Endothelial cell of umbilical vein (primary cell): ENCODE measurements at regions not wholly inside any gene's neighbourhood (a gene's known extent, or its start where the extent isn't known, plus 50 kb on each side); places are given as distances from the start of the nearest gene placed in this dataset.

Source experiments
- BruUV-seq: library from RNA; stranded (reverse); fragments of 400-500 nt; replicated peaks from 2 replicates; lab custom pipeline; 2021; lab: Mats Ljungman, UMichigan
- CTCF ChIA-PET: fragments of 300-600, 350-600 bp; sonication (Branson Sonifier 250); formaldehyde crosslinking; loops from one replicate; lab custom pipeline; 2021; ENCODE audit warnings: antibody characterized with exemption, inconsistent platforms; lab: Charles Lee
- POLR2A ChIA-PET: fragments of 300-600, 350-600 bp; sonication (Branson Sonifier 250); formaldehyde crosslinking; loops from one replicate; lab custom pipeline; 2021; ENCODE audit warnings: antibody characterized with exemption, inconsistent platforms; lab: Charles Lee
- DNase-seq: peaks from one replicate; pipeline ENCODE4 v3.0.0-alpha.2; 2011; ENCODE audit warnings: low read depth, low spot score
- FAIRE-seq: peaks from 2 replicates; lab custom pipeline; 2011; peaks lifted over from hg19 to GRCh38; lab: Jason Lieb, UNC
- H2AFZ ChIP-seq: 2 replicates; pipeline ENCODE4 v1.6.0; 2012; ENCODE audit warnings: low read depth, low read length, control low read depth, inconsistent platforms
- H3K27ac ChIP-seq: 2 replicates; pipeline ENCODE4 v1.5.1; 2011; ENCODE audit warnings: low read depth, mild to moderate bottlenecking, control low read depth, low read length, moderate library complexity; ENCODE audit not compliant: insufficient read depth
- H3K27me3 ChIP-seq, 2 experiments: 2 replicates each; pipeline versions ENCODE4 v1.6.0 to v1.6.1; 2011; ENCODE audit warnings: low read length in 2 of 2, mixed read lengths in 1 of 2; ENCODE audit not compliant: control insufficient read depth in 2 of 2, insufficient read depth in 2 of 2
- H3K36me3 ChIP-seq, 2 experiments: 2 replicates in 1 of 2; 3 replicates in 1 of 2; pipeline ENCODE4 v1.5.1; 2011; ENCODE audit warnings: low read length in 2 of 2, mild to moderate bottlenecking in 1 of 2, moderate library complexity in 1 of 2; ENCODE audit not compliant: control insufficient read depth in 2 of 2, insufficient read depth in 2 of 2; ENCODE audit errors: extremely low read depth in 1 of 2
- H3K4me1 ChIP-seq: 3 replicates; pipeline ENCODE4 v1.5.1; 2011; ENCODE audit warnings: mild to moderate bottlenecking, low read length; ENCODE audit not compliant: control insufficient read depth, insufficient read depth; ENCODE audit errors: extremely low read depth
- H3K4me2 ChIP-seq: 2 replicates; pipeline ENCODE4 v1.6.1; 2011; ENCODE audit warnings: low read length, control low read depth, mixed read lengths; ENCODE audit not compliant: insufficient read depth
- H3K4me3 ChIP-seq, 3 experiments: fragments of 200-600 bp in 1 of 3; sonication (generic), shearing (Covaris generic) in 1 of 3; replicated peaks in 1 of 3; 2 replicates each; pipeline ENCODE4 v1.5.1; 2011 to 2016; ENCODE audit warnings: control low read depth in 3 of 3, low read length in 3 of 3, mild to moderate bottlenecking in 2 of 3, inconsistent platforms in 1 of 3, low read depth in 1 of 3, moderate library complexity in 1 of 3; ENCODE audit not compliant: insufficient read depth in 1 of 3
- H3K79me2 ChIP-seq: 2 replicates; pipeline ENCODE4 v1.6.0; 2012; ENCODE audit warnings: low read length, inconsistent platforms; ENCODE audit not compliant: control insufficient read depth, insufficient read depth
- H3K9ac ChIP-seq: replicated peaks from 2 replicates; pipeline ENCODE3; 2011; ENCODE audit warnings: low read length, control low read depth; ENCODE audit not compliant: insufficient read depth; ENCODE audit errors: extremely low read depth
- H3K9me1 ChIP-seq: replicated peaks from 3 replicates; pipeline ENCODE4 v1.6.0; 2011; ENCODE audit warnings: mild to moderate bottlenecking, low read length; ENCODE audit not compliant: control insufficient read depth, insufficient read depth; ENCODE audit errors: extremely low read depth
- H3K9me3 ChIP-seq: replicated peaks from 2 replicates; pipeline ENCODE4 v1.5.1; 2012; ENCODE audit warnings: low read length, inconsistent platforms; ENCODE audit not compliant: control insufficient read depth, insufficient read depth
- H4K20me1 ChIP-seq: replicated peaks from 2 replicates; pipeline ENCODE3; 2011; ENCODE audit warnings: mild to moderate bottlenecking, low read length; ENCODE audit not compliant: control insufficient read depth, insufficient read depth; ENCODE audit errors: extremely low read depth
- EZH2 ChIP-seq: IDR thresholded peaks from 2 replicates; pipeline ENCODE4 v1.6.1; 2012; ENCODE audit warnings: borderline replicate concordance, low read depth, mild to moderate bottlenecking, moderate library complexity, low read length, inconsistent platforms; ENCODE audit not compliant: severe bottlenecking
- FOS ChIP-seq: IDR thresholded peaks from 2 replicates; pipeline ENCODE4 v1.6.1; 2011; ENCODE audit warnings: mild to moderate bottlenecking, low read length, moderate library complexity, borderline replicate concordance; ENCODE audit not compliant: insufficient read depth
- GATA2 ChIP-seq: IDR thresholded peaks from 2 replicates; pipeline ENCODE4 v1.7.0; 2011; ENCODE audit warnings: low read depth, mild to moderate bottlenecking, moderate library complexity, mixed read lengths, low read length; ENCODE audit not compliant: insufficient read length, insufficient read depth
- MYC ChIP-seq: IDR thresholded peaks from one replicate; pipeline ENCODE4 v1.6.1; 2011; ENCODE audit warnings: mild to moderate bottlenecking, low read depth, low read length
- dilution Hi-C: fragments of 300-500 bp; cut with MboI; formaldehyde crosslinking; loops from one replicate; pipeline ENCODE4 v1.15.0; 2019; ENCODE audit warnings: low sequenced_read_pairs; ENCODE audit not compliant: extremely low pct_ligation_motif_present
- intact Hi-C: fragments of 100-400 bp; cut with micrococcal nuclease; formaldehyde crosslinking; loops from one replicate; pipeline ENCODE4 v1.10.0; 2022
- TF ChIP-seq, protein P1 (sequence below): IDR thresholded peaks from 2 replicates; pipeline ENCODE4 v1.6.1; 2011; ENCODE audit not compliant: insufficient read depth, insufficient read length

DNA sequence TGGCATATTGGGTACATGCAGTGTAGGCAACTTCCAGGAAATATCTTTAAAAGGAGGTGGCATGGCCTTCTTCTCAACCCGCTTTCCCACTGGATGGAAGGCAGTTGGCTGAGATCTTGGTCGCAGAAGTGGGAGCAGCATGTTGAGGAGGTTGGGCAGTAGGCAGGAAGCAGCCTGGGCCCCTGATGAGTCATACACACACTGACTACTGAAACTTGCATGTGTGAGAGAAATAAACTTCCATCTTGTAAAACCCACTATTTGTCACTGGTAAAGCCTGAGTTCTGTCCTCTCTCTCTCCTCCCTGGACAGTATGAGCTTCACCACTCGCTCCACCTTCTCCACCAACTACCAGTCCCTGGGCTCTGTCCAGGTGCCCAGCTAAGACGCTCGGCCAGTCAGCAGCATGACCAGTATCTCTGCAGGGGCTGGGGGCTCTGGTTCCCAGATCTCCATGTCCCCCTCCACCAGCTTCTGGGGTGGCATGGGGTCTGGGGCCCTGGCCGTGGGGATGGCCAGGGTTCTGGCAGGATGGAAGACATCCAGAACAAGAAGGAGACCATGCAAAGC lies 233.8 kb upstream of the SPRED2 start:
- FAIRE-seq (no peak), DNase-seq (no peak)
- Histone ChIP-seq H3K36me3 (no peaks in the 10 kb centered on the region), H3K4me2 (no peak overlapping the region), H3K79me2 (no peaks in the 10 kb centered on the region), H3K9ac (no peak overlapping the region), H3K9me1 (no peaks in the 10 kb centered on the region), H3K27me3 (peaks cover 0 to 3% of the 10 kb centered on the region in 2 experiments), H3K9me3 (no peaks in the 10 kb centered on the region), H4K20me1 (no peaks in the 10 kb centered on the region), H3K4me3 (no peak overlapping the region), H2AFZ (no peak overlapping the region), H3K4me1 (no peaks in the 10 kb centered on the region), H3K27ac (no peak overlapping the region)
- POLR2A ChIA-PET, result no interaction called here
- intact Hi-C loops (no loop called here), dilution Hi-C loops (no loop called here)
- BruUV-seq, result no TSS peak
- CTCF ChIA-PET, result no interaction called here
- TF ChIP-seq, protein P1, sequence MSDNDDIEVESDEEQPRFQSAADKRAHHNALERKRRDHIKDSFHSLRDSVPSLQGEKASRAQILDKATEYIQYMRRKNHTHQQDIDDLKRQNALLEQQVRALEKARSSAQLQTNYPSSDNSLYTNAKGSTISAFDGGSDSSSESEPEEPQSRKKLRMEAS, result no peak
- TF ChIP-seq EZH2 (no peak), FOS (no peak)

DNA sequence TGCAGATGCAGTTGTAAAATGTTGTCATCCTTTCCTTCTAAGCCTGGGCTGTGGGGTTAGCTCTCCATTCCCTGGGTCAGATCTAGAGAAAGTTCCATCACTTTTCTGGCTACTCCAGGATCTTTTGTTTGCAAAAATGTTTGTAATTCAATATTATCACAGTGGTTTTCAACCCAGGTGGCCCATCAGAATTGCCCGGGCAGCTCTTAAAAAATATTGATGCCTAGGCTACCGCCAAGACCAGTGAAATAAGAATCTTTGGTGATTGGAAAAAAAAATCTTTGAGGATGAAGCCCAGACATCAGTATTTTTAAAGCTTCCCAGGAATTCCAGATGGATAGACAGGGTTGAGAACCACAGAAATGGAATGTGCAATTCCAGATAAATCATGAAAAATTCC lies 232.5 kb upstream of the SPRED2 start:
- FAIRE-seq (no peak), DNase-seq (no peak)
- no peak overlapping the region for H3K4me3 ChIP-seq
- ChIA-PET CTCF (no interaction called here), POLR2A (no interaction called here)
- H3K27me3 ChIP-seq, result peaks cover 0 to 3% of the 10 kb centered on the region in 2 experiments
- H3K27ac ChIP-seq, result no peak overlapping the region
- no peak for TF ChIP-seq GATA2
- TF ChIP-seq, protein P1, result no peak
- no peak for TF ChIP-seq MYC
- TF ChIP-seq EZH2, result no peak
- no peak overlapping the region for H2AFZ ChIP-seq
- H3K79me2 ChIP-seq, result no peaks in the 10 kb centered on the region
- H3K4me2 ChIP-seq, result no peak overlapping the region
- intact Hi-C loops (no loop called here), dilution Hi-C loops (no loop called here)
- no TSS peak for BruUV-seq
- no peak overlapping the region for H3K9ac ChIP-seq
- H3K36me3 ChIP-seq, result no peaks in the 10 kb centered on the region
- H3K4me1 ChIP-seq, result no peaks in the 10 kb centered on the region
- H4K20me1 ChIP-seq, result no peaks in the 10 kb centered on the region
- no peaks in the 10 kb centered on the region for H3K9me3 ChIP-seq
- H3K9me1 ChIP-seq, result no peaks in the 10 kb centered on the region
